Cardiac fibroblast (primary cell): ENCODE measurements at regions not wholly inside any gene's neighbourhood (a gene's known extent, or its start where the extent isn't known, plus 50 kb on each side); places are given as distances from the start of the nearest gene placed in this dataset.
"Not testable (repeated sequence)": the region's sequence is repeated elsewhere in the genome, so short reads cannot be mapped to it uniquely, and the experiment has no call there.

Source experiments
- DNase-seq, 2 donors: peaks; one replicate each; pipeline versions ENCODE4 v3.0.0 to v3.0.0-alpha.2; 2010; ENCODE audit warnings: low read depth in 2 of 2
- H3K4me3 ChIP-seq, 2 donors: replicated peaks in 1 of 2; 1 replicate in 1 of 2; 2 replicates in 1 of 2; pipeline ENCODE4 v1.5.1; 2011; ENCODE audit warnings: low read depth in 2 of 2, low read length in 2 of 2, mild to moderate bottlenecking in 2 of 2, moderate library complexity in 1 of 2
- CTCF ChIP-seq: IDR thresholded peaks from one replicate; pipeline ENCODE4 v1.5.1; 2011; ENCODE audit warnings: low read depth, mild to moderate bottlenecking, low read length, inconsistent platforms

- H3K4me3 ChIP-seq, result no peak overlapping the region
- TF ChIP-seq CTCF, result no peak
- peak; percentile 87 to 93 for DNase-seq
Measured at GRCh38 chr12:25615119-25615518, 62.0 kb upstream of the LMNTD1 start.

DNA sequence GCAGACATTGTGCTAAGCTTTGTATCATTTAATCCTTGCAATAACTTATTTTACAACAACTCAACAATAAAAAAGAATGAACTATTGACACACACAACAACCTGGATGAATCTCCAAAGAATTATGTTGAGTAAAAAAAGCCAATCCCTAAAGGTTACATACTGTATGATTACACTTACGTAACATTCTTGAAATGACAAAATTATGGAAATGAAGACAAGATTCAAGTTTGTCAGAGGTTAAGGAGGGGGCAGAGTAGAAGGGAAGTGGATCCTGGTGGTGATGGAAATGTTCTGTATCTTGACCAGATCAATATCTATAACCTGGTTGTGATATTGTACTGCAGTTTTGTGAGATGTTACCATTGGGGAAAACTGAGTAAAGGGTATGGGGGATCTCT, 63.2 kb upstream of the LMNTD1 start:
- no peak overlapping the region for H3K4me3 ChIP-seq
- no peak for TF ChIP-seq CTCF
- no peak for DNase-seq

DNA sequence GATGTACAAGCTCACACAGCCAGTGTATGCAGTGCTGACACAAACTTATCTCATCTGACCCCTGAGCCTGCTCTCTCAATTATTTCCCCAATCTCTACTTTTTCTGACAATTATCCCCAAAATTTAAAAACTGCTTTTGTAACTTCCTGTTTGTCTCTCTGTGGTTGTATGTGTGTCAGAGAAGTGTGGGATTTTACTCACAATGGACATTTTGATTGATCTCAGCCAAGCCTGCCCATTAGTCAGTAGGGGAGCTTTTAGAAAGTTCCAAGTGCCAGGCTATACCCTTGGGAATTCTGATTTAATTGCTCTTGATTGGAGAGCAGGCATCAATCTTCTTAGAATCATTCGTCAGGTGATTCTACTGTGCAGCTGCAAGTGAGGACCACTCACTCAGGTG, 64.9 kb upstream of the LMNTD1 start:
- H3K4me3 ChIP-seq, result no peak overlapping the region
- no peak for DNase-seq
- TF ChIP-seq CTCF, result no peak

DNA sequence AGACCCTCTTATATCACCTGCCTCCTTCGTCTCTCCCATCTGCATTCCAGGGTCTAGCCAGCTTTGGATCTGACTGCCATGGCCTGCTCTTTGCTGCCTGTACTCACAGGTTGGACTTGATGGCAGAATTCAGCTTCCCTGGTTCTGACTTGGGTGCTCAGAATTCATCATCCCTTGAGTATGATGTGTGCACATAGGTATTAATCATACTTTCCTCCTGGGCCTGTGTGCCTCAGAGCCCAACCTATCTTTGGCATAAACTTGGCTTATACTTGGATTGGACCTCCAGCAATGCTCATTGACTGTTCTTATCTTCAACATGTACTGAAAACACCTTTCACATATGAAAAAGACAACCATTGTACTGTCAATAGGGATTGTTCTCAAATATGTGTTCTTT, 70.7 kb upstream of the LMNTD1 start:
- peak in 1 of 2 donors; percentile 43 for DNase-seq
- H3K4me3 ChIP-seq, result no peak overlapping the region
- no peak for TF ChIP-seq CTCF

GRCh38 chr12:25625146-25625545, 72.1 kb upstream of the LMNTD1 start:
- DNase-seq, result no peak
- TF ChIP-seq CTCF, result no peak
- no peak overlapping the region for H3K4me3 ChIP-seq

DNA sequence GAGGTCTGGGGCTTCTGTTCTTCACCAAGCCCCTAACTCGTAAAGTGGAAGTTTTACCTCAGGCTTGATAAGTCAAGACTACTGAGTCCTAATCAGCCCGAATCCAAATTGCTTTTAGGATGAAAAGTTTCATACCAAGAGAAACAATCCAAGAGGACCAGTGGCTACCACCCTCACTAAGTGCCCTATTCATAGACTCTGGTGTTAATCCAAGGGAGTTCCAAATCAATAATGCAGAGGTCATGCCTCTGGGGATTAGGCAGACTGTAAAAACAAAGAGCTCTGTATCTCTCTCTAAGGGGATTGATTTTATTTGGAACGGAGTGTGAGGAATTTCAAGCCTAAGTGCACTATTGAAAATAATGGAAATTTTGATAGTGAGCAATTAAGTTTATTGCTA, 76.3 kb upstream of the LMNTD1 start:
- DNase-seq, result no peak
- no peak for TF ChIP-seq CTCF
- H3K4me3 ChIP-seq, result no peak overlapping the region

- not testable (repeated sequence) for H3K4me3 ChIP-seq
- DNase-seq, result peak in 1 of 2 donors; percentile 24
Measured at GRCh38 chr12:25630735-25631515, 77.8 kb upstream of the LMNTD1 start.

DNA sequence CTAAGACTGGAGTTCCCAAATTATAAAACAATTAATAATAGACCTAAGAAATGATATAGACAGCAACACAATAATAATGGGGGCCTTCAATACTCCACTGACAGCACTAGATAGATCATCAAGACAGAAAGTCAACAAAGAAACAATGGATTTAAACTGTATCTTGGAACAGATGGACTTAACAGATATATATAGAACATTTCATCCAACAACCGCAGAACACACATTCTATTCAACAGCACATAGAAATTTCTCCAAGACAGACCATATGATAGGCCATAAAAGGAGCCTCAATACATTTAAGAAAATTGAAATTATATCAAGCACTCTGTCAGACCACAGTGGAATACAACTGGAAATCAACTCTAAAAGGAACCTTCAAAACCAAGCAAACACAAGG, 80.1 kb upstream of the LMNTD1 start:
- DNase-seq, H3K4me3 ChIP-seq: not testable (repeated sequence)
